DND-41 (cell line): ENCODE measurements at regions not wholly inside any gene's neighbourhood (a gene's known extent, or its start where the extent isn't known, plus 50 kb on each side); places are given as distances from the start of the nearest gene placed in this dataset.
"Not testable (repeated sequence)": the region's sequence is repeated elsewhere in the genome, so short reads cannot be mapped to it uniquely, and the experiment has no call there.

Experiments
- ATAC-seq: fragments of 200-7000 bp; cut with Tn5 transposase; 3 replicates; pipeline ENCODE4 v1.9.1; 2021; ENCODE audit warnings: low read depth; ENCODE audit not compliant: insufficient read depth
- DNase-seq: peaks from one replicate; pipeline ENCODE4 v3.0.0-alpha.2; 2020
- H2AFZ ChIP-seq: 2 replicates; pipeline ENCODE4 v1.6.0; 2012; ENCODE audit warnings: low read depth, low read length
- H3K27ac ChIP-seq: 2 replicates; pipeline ENCODE4 v1.5.1; 2012; ENCODE audit warnings: low read length, inconsistent platforms
- H3K27me3 ChIP-seq: fragments of 200-600 bp; sonication (generic); 2 replicates; pipeline ENCODE4 v1.6.0; 2012; ENCODE audit warnings: low read length, mild to moderate bottlenecking, inconsistent platforms; ENCODE audit not compliant: insufficient read depth, poor library complexity
- H3K36me3 ChIP-seq: 2 replicates; pipeline ENCODE4 v1.5.1; 2012; ENCODE audit warnings: low read length, inconsistent platforms; ENCODE audit not compliant: insufficient read depth
- H3K4me1 ChIP-seq: 2 replicates; pipeline ENCODE4 v1.5.1; 2012; ENCODE audit warnings: mild to moderate bottlenecking, low read length; ENCODE audit not compliant: insufficient read depth
- H3K4me2 ChIP-seq: 2 replicates; pipeline ENCODE4 v1.6.0; 2012; ENCODE audit warnings: mild to moderate bottlenecking, moderate library complexity, low read length, inconsistent platforms; ENCODE audit not compliant: insufficient read depth
- H3K4me3 ChIP-seq, 2 experiments: fragments of 200-600 bp in 1 of 2; shearing (Covaris generic) in 1 of 2; 2 replicates each; pipeline ENCODE4 v1.5.1; 2012 to 2016; ENCODE audit warnings: inconsistent platforms in 2 of 2, low read length in 2 of 2, mild to moderate bottlenecking in 2 of 2, low read depth in 1 of 2, moderate library complexity in 1 of 2
- H3K79me2 ChIP-seq: 2 replicates; pipeline ENCODE4 v1.6.0; 2012; ENCODE audit warnings: low read length, inconsistent platforms; ENCODE audit not compliant: insufficient read depth
- H3K9ac ChIP-seq: 2 replicates; pipeline ENCODE4 v1.6.0; 2012; ENCODE audit warnings: low read depth, mild to moderate bottlenecking, inconsistent platforms, low read length, moderate library complexity
- H3K9me3 ChIP-seq: 2 replicates; pipeline ENCODE4 v1.5.1; 2012; ENCODE audit warnings: low read length, moderate library complexity, mild to moderate bottlenecking, inconsistent platforms; ENCODE audit not compliant: insufficient read depth, severe bottlenecking
- H4K20me1 ChIP-seq: 2 replicates; pipeline ENCODE4 v1.6.0; 2012; ENCODE audit warnings: low read length; ENCODE audit not compliant: insufficient read depth
- CTCF ChIP-seq: IDR thresholded peaks from 2 replicates; pipeline ENCODE4 v1.5.1; 2012; ENCODE audit warnings: borderline replicate concordance, low read length, moderate library complexity, mild to moderate bottlenecking; ENCODE audit not compliant: poor library complexity, severe bottlenecking; ENCODE audit errors: extremely low read depth
- EZH2 ChIP-seq: IDR thresholded peaks from 3 replicates; pipeline ENCODE4 v1.6.1; 2012; ENCODE audit warnings: borderline replicate concordance, low read depth, mild to moderate bottlenecking, moderate library complexity, low read length, inconsistent platforms; ENCODE audit not compliant: severe bottlenecking

GRCh38 chr20:40869218-40870147 is 159.1 kb upstream of the TOP1 start:
- TF ChIP-seq CTCF (no peak), EZH2 (no peak)
- no peaks in the 10 kb centered on the region for H3K36me3 ChIP-seq
- no peak overlapping the region for H3K9ac ChIP-seq
- H3K27ac ChIP-seq, result no peak overlapping the region
- ATAC-seq (no peak), DNase-seq (no peak)
- no peak overlapping the region for H3K4me3 ChIP-seq
- no peak overlapping the region for H2AFZ ChIP-seq
- no peaks in the 10 kb centered on the region for H3K4me1 ChIP-seq
- no peaks in the 10 kb centered on the region for H3K79me2 ChIP-seq
- H3K27me3 ChIP-seq, result no peaks in the 10 kb centered on the region
- H4K20me1 ChIP-seq, result no peaks in the 10 kb centered on the region
- H3K9me3 ChIP-seq, result no peaks in the 10 kb centered on the region
- H3K4me2 ChIP-seq, result no peak overlapping the region

- Histone ChIP-seq H3K27me3 (no peaks in the 10 kb centered on the region), H3K27ac (no peak overlapping the region), H3K4me1 (peaks cover 15% of the 10 kb centered on the region), H3K9me3 (no peaks in the 10 kb centered on the region), H3K79me2 (no peaks in the 10 kb centered on the region), H3K36me3 (no peaks in the 10 kb centered on the region), H3K4me2 (no peak overlapping the region), H4K20me1 (no peaks in the 10 kb centered on the region), H3K9ac (no peak overlapping the region), H3K4me3 (no peak overlapping the region), H2AFZ (no peak overlapping the region)
- ATAC-seq (no peak), DNase-seq (no peak)
- TF ChIP-seq EZH2, result no peak
- TF ChIP-seq CTCF, result no peak
Observed at GRCh38 chr20:40875116-40876085, 153.2 kb upstream of the TOP1 start.

- peaks cover 42% of the 10 kb centered on the region for H3K4me1 ChIP-seq
- H3K4me3 ChIP-seq, DNase-seq, H3K27ac ChIP-seq, H4K20me1 ChIP-seq, H3K27me3 ChIP-seq, H3K9ac ChIP-seq, H2AFZ ChIP-seq, H3K9me3 ChIP-seq, ATAC-seq, H3K79me2 ChIP-seq, H3K4me2 ChIP-seq, H3K36me3 ChIP-seq: not testable (repeated sequence)
Observed at GRCh38 chr20:40878099-40878498, 150.5 kb upstream of the TOP1 start.
